ENCODE measurements at regions not wholly inside any gene's neighbourhood (a gene's known extent, or its start where the extent isn't known, plus 50 kb on each side); places are given as distances from the start of the nearest gene placed in this dataset.

- no peaks in the 10 kb centered on the region for H3K4me1 Mint-ChIP-seq (ENCODE audit: low read depth)
- H3K27ac Mint-ChIP-seq = no peak overlapping the region
- H3K4me3 Mint-ChIP-seq = no peak overlapping the region
- no peaks in the 10 kb centered on the region for H3K9me3 Mint-ChIP-seq
- no peaks in the 10 kb centered on the region for H3K36me3 Mint-ChIP-seq (ENCODE audit: low read depth)
- H3K27me3 Mint-ChIP-seq = peaks cover 16% of the 10 kb centered on the region
These were observed 192.6 kb upstream of the PRICKLE2 start for GRCh38 chr3:64417816-64418215.

GRCh38 chr3:64414043-64414442 lies 188.8 kb upstream of the PRICKLE2 start:
- no peak overlapping the region for H3K4me3 Mint-ChIP-seq
- no peak overlapping the region for H3K27ac Mint-ChIP-seq
- H3K9me3 Mint-ChIP-seq = no peaks in the 10 kb centered on the region
- no peaks in the 10 kb centered on the region for H3K4me1 Mint-ChIP-seq (ENCODE audit: low read depth)
- H3K27me3 Mint-ChIP-seq = peaks cover 13% of the 10 kb centered on the region
- H3K36me3 Mint-ChIP-seq (ENCODE audit: low read depth) = no peaks in the 10 kb centered on the region

- Mint-ChIP-seq H3K27ac (no peak overlapping the region), H3K4me3 (no peak overlapping the region), H3K27me3 (peaks cover 16% of the 10 kb centered on the region), H3K36me3 (ENCODE audit: low read depth) (no peaks in the 10 kb centered on the region), H3K9me3 (no peaks in the 10 kb centered on the region), H3K4me1 (ENCODE audit: low read depth) (no peaks in the 10 kb centered on the region)
These were observed 185.8 kb upstream of the PRICKLE2 start for GRCh38 chr3:64411101-64411500.

GRCh38 chr3:64410226-64410625 lies 185.0 kb upstream of the PRICKLE2 start:
- no peaks in the 10 kb centered on the region for H3K36me3 Mint-ChIP-seq (ENCODE audit: low read depth)
- H3K4me1 Mint-ChIP-seq (ENCODE audit: low read depth) = no peaks in the 10 kb centered on the region
- no peaks in the 10 kb centered on the region for H3K9me3 Mint-ChIP-seq
- peaks cover 12% of the 10 kb centered on the region for H3K27me3 Mint-ChIP-seq
- H3K27ac Mint-ChIP-seq = no peak overlapping the region
- no peak overlapping the region for H3K4me3 Mint-ChIP-seq

- no peak overlapping the region for H3K4me3 Mint-ChIP-seq
- H3K27me3 Mint-ChIP-seq = peaks cover 8% of the 10 kb centered on the region
- H3K27ac Mint-ChIP-seq = no peak overlapping the region
- no peaks in the 10 kb centered on the region for H3K36me3 Mint-ChIP-seq (ENCODE audit: low read depth)
- no peaks in the 10 kb centered on the region for H3K4me1 Mint-ChIP-seq (ENCODE audit: low read depth)
- no peaks in the 10 kb centered on the region for H3K9me3 Mint-ChIP-seq
These were observed 183.5 kb upstream of the PRICKLE2 start for GRCh38 chr3:64408770-64409169.

- Mint-ChIP-seq H3K4me3 (no peak overlapping the region), H3K27me3 (peaks cover 4% of the 10 kb centered on the region), H3K4me1 (ENCODE audit: low read depth) (no peaks in the 10 kb centered on the region), H3K36me3 (ENCODE audit: low read depth) (no peaks in the 10 kb centered on the region), H3K9me3 (no peaks in the 10 kb centered on the region), H3K27ac (no peak overlapping the region)
These were observed 181.0 kb upstream of the PRICKLE2 start for GRCh38 chr3:64406271-64406670.

- Mint-ChIP-seq H3K27me3 (peaks cover 4% of the 10 kb centered on the region), H3K36me3 (ENCODE audit: low read depth) (no peaks in the 10 kb centered on the region), H3K9me3 (no peaks in the 10 kb centered on the region), H3K4me1 (ENCODE audit: low read depth) (no peaks in the 10 kb centered on the region), H3K27ac (no peak overlapping the region), H3K4me3 (no peak overlapping the region)
These were observed 180.1 kb upstream of the PRICKLE2 start for GRCh38 chr3:64405211-64405835.

- Mint-ChIP-seq H3K4me1 (ENCODE audit: low read depth) (no peaks in the 10 kb centered on the region), H3K36me3 (ENCODE audit: low read depth) (no peaks in the 10 kb centered on the region), H3K27ac (no peak overlapping the region), H3K4me3 (no peak overlapping the region), H3K27me3 (no peaks in the 10 kb centered on the region), H3K9me3 (no peaks in the 10 kb centered on the region)
These were observed 175.4 kb upstream of the PRICKLE2 start for GRCh38 chr3:64400706-64401105.

GRCh38 chr3:64399205-64399800 lies 174.0 kb upstream of the PRICKLE2 start:
- Mint-ChIP-seq H3K9me3 (no peaks in the 10 kb centered on the region), H3K36me3 (ENCODE audit: low read depth) (no peaks in the 10 kb centered on the region), H3K4me3 (no peak overlapping the region), H3K4me1 (ENCODE audit: low read depth) (no peaks in the 10 kb centered on the region), H3K27ac (no peak overlapping the region), H3K27me3 (no peaks in the 10 kb centered on the region)

GRCh38 chr3:64398476-64398875 lies 173.2 kb upstream of the PRICKLE2 start:
- Mint-ChIP-seq H3K4me1 (ENCODE audit: low read depth) (no peaks in the 10 kb centered on the region), H3K36me3 (ENCODE audit: low read depth) (no peaks in the 10 kb centered on the region), H3K4me3 (no peak overlapping the region), H3K27ac (no peak overlapping the region), H3K9me3 (no peaks in the 10 kb centered on the region), H3K27me3 (no peaks in the 10 kb centered on the region)

GRCh38 chr3:64398006-64398405 lies 172.7 kb upstream of the PRICKLE2 start:
- Mint-ChIP-seq H3K36me3 (ENCODE audit: low read depth) (no peaks in the 10 kb centered on the region), H3K27me3 (no peaks in the 10 kb centered on the region), H3K9me3 (no peaks in the 10 kb centered on the region), H3K4me1 (ENCODE audit: low read depth) (no peaks in the 10 kb centered on the region), H3K27ac (no peak overlapping the region), H3K4me3 (no peak overlapping the region)

- Mint-ChIP-seq H3K4me1 (ENCODE audit: low read depth) (no peaks in the 10 kb centered on the region), H3K9me3 (no peaks in the 10 kb centered on the region), H3K27me3 (no peaks in the 10 kb centered on the region), H3K27ac (no peak overlapping the region), H3K36me3 (ENCODE audit: low read depth) (no peaks in the 10 kb centered on the region), H3K4me3 (no peak overlapping the region)
These were observed 172.3 kb upstream of the PRICKLE2 start for GRCh38 chr3:64397573-64397972.

- Mint-ChIP-seq H3K27me3 (no peaks in the 10 kb centered on the region), H3K4me3 (no peak overlapping the region), H3K9me3 (no peaks in the 10 kb centered on the region), H3K4me1 (ENCODE audit: low read depth) (no peaks in the 10 kb centered on the region), H3K27ac (no peak overlapping the region), H3K36me3 (ENCODE audit: low read depth) (no peaks in the 10 kb centered on the region)
These were observed 170.2 kb upstream of the PRICKLE2 start for GRCh38 chr3:64395490-64395889.

GRCh38 chr3:64393193-64393592 lies 167.9 kb upstream of the PRICKLE2 start:
- Mint-ChIP-seq H3K27ac (no peak overlapping the region), H3K27me3 (peaks cover 4% of the 10 kb centered on the region), H3K4me3 (no peak overlapping the region), H3K36me3 (ENCODE audit: low read depth) (no peaks in the 10 kb centered on the region), H3K9me3 (no peaks in the 10 kb centered on the region), H3K4me1 (ENCODE audit: low read depth) (no peaks in the 10 kb centered on the region)

- Mint-ChIP-seq H3K9me3 (no peaks in the 10 kb centered on the region), H3K4me1 (ENCODE audit: low read depth) (no peaks in the 10 kb centered on the region), H3K36me3 (ENCODE audit: low read depth) (no peaks in the 10 kb centered on the region), H3K27ac (no peak overlapping the region), H3K27me3 (peaks cover 4% of the 10 kb centered on the region), H3K4me3 (no peak overlapping the region)
These were observed 166.7 kb upstream of the PRICKLE2 start for GRCh38 chr3:64392001-64392400.

- no peaks in the 10 kb centered on the region for H3K4me1 Mint-ChIP-seq (ENCODE audit: low read depth)
- H3K36me3 Mint-ChIP-seq (ENCODE audit: low read depth) = no peaks in the 10 kb centered on the region
- no peaks in the 10 kb centered on the region for H3K9me3 Mint-ChIP-seq
- H3K27ac Mint-ChIP-seq = no peak overlapping the region
- H3K4me3 Mint-ChIP-seq = no peak overlapping the region
- H3K27me3 Mint-ChIP-seq = peaks cover 7% of the 10 kb centered on the region
These were observed 165.6 kb upstream of the PRICKLE2 start for GRCh38 chr3:64390893-64391292.
